ENCODE measurements at regions not wholly inside any gene's neighbourhood (a gene's known extent, or its start where the extent isn't known, plus 50 kb on each side); places are given as distances from the start of the nearest gene placed in this dataset.

DNA sequence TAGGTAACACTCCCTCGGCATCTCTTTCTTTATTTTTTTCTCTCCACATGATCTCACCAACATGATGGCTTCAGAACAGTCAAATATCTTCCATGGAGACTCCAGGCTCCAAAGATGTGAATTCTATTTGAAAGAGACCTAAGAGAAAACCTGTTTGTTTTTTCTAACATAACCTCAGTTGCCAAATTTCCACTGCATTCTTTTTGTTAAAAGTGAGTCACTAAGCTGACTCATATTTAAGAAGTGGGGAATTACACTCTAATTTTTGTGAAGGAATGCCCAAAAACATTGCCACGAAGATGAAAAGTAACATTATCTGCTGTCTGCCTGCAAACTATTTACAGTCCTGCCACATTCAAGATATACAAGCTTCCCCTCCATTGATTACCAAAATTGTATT lies 1337.6 kb downstream of the LRFN5 start:
- ATAC-seq = no peak
- no peaks in the 10 kb centered on the region for H4K20me1 ChIP-seq (ENCODE audit: insufficient read depth, low read length)
- POLR2A ChIA-PET = no interaction called here
- H3K4me1 ChIP-seq (ENCODE audit: insufficient read depth, low read length) = no peaks in the 10 kb centered on the region
- no peak for FAIRE-seq
- CTCF ChIA-PET (ENCODE audit: low intra/inter-chr PET ratio, low total read pairs) = no interaction called here
- no peak for DNase-seq (ENCODE audit: low spot score)
- under 1% methylated on average over 2 of the region's 2 CpGs for WGBS (ENCODE audit: low lambda C conversion rate)
- intact Hi-C loops (cut with micrococcal nuclease; ENCODE audit: unreplicated experiment) (no loop called here), in situ Hi-C loops (cut with HindIII; ENCODE audit: extremely low pct_ligation_motif_present, low pct_unique_long_range_greater_than_20kb) (no loop called here)
- no peaks in the 10 kb centered on the region for H3K79me2 ChIP-seq (ENCODE audit: insufficient read depth, low read length)
- no peaks in the 10 kb centered on the region for H3K27me3 ChIP-seq (ENCODE audit: control insufficient read depth in 1 of 2, insufficient read depth in 2 of 2, low read length in 2 of 2)
- H3K36me3 ChIP-seq (replicated peaks in 1 of 2; ENCODE audit: control insufficient read depth in 1 of 2, insufficient read depth in 2 of 2, low read length in 2 of 2) = no peaks in the 10 kb centered on the region
- H3K9ac ChIP-seq (ENCODE audit: insufficient read depth, low read depth, low read length) = no peak overlapping the region
- no peak overlapping the region for H3K4me3 ChIP-seq (replicated peaks in 1 of 3; ENCODE audit: insufficient read depth in 1 of 3, low read depth in 2 of 3, low read length in 3 of 3)
- H3K4me2 ChIP-seq (ENCODE audit: low read depth, low read length) = no peak overlapping the region
- no peak overlapping the region for H3K27ac ChIP-seq (ENCODE audit: extremely low read length, insufficient read depth, low read length)
- BruUV-seq (replicated peaks) = no TSS peak
- H2AFZ ChIP-seq (ENCODE audit: low read length) = no peak overlapping the region
- peaks cover 96% of the 10 kb centered on the region for H3K9me3 ChIP-seq (ENCODE audit: low read length)
- TF ChIP-seq MIER2 (CRISPR knock-in tag; IDR thresholded peaks at IDR 0.05) (no peak), ATF7-NPFF (CRISPR knock-in tag; IDR thresholded peaks at IDR 0.05; ENCODE audit: low read depth) (no peak), ZNF776 (CRISPR knock-in tag; IDR thresholded peaks at IDR 0.05) (no peak), MED13 (CRISPR knock-in tag; IDR thresholded peaks at IDR 0.05) (no peak), PHF21A (CRISPR knock-in tag; IDR thresholded peaks at IDR 0.05) (no peak), GTF2F1 (IDR thresholded peaks at IDR 0.05; ENCODE audit: low read length) (no peak), TBP (CRISPR knock-in tag; IDR thresholded peaks at IDR 0.05) (no peak), RBM22 (optimal IDR thresholded peaks at IDR 0.05; ENCODE audit: low read length) (no peak)
- TF ChIP-seq, protein P1, sequence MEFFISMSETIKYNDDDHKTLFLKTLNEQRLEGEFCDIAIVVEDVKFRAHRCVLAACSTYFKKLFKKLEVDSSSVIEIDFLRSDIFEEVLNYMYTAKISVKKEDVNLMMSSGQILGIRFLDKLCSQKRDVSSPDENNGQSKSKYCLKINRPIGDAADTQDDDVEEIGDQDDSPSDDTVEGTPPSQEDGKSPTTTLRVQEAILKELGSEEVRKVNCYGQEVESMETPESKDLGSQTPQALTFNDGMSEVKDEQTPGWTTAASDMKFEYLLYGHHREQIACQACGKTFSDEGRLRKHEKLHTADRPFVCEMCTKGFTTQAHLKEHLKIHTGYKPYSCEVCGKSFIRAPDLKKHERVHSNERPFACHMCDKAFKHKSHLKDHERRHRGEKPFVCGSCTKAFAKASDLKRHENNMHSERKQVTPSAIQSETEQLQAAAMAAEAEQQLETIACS (CRISPR knock-in tag; IDR thresholded peaks at IDR 0.05) = no peak
- TF ChIP-seq, protein P2, sequence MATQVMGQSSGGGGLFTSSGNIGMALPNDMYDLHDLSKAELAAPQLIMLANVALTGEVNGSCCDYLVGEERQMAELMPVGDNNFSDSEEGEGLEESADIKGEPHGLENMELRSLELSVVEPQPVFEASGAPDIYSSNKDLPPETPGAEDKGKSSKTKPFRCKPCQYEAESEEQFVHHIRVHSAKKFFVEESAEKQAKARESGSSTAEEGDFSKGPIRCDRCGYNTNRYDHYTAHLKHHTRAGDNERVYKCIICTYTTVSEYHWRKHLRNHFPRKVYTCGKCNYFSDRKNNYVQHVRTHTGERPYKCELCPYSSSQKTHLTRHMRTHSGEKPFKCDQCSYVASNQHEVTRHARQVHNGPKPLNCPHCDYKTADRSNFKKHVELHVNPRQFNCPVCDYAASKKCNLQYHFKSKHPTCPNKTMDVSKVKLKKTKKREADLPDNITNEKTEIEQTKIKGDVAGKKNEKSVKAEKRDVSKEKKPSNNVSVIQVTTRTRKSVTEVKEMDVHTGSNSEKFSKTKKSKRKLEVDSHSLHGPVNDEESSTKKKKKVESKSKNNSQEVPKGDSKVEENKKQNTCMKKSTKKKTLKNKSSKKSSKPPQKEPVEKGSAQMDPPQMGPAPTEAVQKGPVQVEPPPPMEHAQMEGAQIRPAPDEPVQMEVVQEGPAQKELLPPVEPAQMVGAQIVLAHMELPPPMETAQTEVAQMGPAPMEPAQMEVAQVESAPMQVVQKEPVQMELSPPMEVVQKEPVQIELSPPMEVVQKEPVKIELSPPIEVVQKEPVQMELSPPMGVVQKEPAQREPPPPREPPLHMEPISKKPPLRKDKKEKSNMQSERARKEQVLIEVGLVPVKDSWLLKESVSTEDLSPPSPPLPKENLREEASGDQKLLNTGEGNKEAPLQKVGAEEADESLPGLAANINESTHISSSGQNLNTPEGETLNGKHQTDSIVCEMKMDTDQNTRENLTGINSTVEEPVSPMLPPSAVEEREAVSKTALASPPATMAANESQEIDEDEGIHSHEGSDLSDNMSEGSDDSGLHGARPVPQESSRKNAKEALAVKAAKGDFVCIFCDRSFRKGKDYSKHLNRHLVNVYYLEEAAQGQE (IDR thresholded peaks at IDR 0.05; ENCODE audit: borderline replicate concordance in 1 of 2, low read depth in 1 of 2, low read length in 2 of 2) = no peak
